Cardiac muscle cell (in vitro differentiated cells and primary cell): ENCODE measurements at regions not wholly inside any gene's neighbourhood (a gene's known extent, or its start where the extent isn't known, plus 50 kb on each side); places are given as distances from the start of the nearest gene placed in this dataset.

Source experiments
- DNase-seq, 2 donors: peaks; one replicate each; pipeline versions ENCODE4 v3.0.0 to v3.0.0-alpha.2; 2010 to 2017; ENCODE audit warnings: low read depth in 1 of 2, low spot score in 1 of 2
- H3K27ac ChIP-seq: fragments of 200-600 bp; sonication (generic); 2 replicates; pipeline ENCODE4 v1.5.1; 2016
- H3K27me3 ChIP-seq: fragments of 200-600 bp; sonication (generic); 2 replicates; pipeline ENCODE4 v1.6.0; 2016; ENCODE audit warnings: control low read depth
- H3K36me3 ChIP-seq: fragments of 200-600 bp; sonication (generic); 2 replicates; pipeline ENCODE4 v1.5.1; 2016; ENCODE audit warnings: control low read depth
- H3K4me1 ChIP-seq: fragments of 200-600 bp; sonication (generic); 2 replicates; pipeline ENCODE4 v1.8.1; 2017; ENCODE audit warnings: low read depth, mild to moderate bottlenecking, mixed run types
- H3K4me3 ChIP-seq: fragments of 200-600 bp; sonication (generic); 2 replicates; pipeline ENCODE4 v1.5.1; 2016; ENCODE audit warnings: mild to moderate bottlenecking
- H3K9me3 ChIP-seq: fragments of 200-600 bp; sonication (generic); 2 replicates; pipeline ENCODE4 v1.5.1; 2017; ENCODE audit warnings: low read depth, mild to moderate bottlenecking, control low read depth
- CTCF ChIP-seq: IDR thresholded peaks from 2 replicates; pipeline ENCODE4 v1.5.1; 2012; ENCODE audit warnings: low read depth, mild to moderate bottlenecking, low read length

- Histone ChIP-seq H3K4me3 (no peak overlapping the region), H3K4me1 (no peaks in the 10 kb centered on the region), H3K27me3 (no peaks in the 10 kb centered on the region), H3K9me3 (no peaks in the 10 kb centered on the region), H3K36me3 (no peaks in the 10 kb centered on the region), H3K27ac (no peak overlapping the region)
- TF ChIP-seq CTCF = no peak
- DNase-seq = no peak
These were observed 124.8 kb upstream of the AJAP1 start for GRCh38 chr1:4529446-4530165.

DNA sequence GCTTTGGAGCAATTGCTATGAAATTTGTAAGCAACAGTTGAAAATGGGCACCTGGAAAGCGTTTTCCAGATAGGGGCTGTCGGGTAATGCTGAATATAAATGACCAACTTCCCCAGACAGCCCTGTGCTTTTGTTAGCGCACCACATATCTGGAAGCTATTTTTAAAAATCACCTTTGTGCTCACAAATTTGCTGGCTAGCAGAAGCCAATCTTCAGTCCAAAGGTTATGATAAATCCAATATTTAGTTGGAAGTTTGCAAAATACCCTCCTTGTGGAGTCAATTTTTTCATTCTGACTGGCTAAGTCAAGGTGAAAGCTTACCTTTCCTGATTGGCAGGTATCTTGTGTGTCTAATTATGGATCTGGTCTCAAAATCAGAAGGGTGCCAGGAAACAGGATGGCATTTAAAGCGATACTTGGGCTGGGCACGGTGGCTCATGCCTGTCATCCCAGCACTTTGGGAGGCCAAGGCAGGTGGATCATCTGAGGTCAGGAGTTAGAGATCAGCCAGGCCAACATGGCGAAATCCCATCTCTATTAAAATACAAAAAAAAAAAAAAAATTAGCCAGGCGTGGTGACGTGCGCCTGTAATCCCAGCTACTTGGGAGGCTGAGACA lies 124.1 kb upstream of the AJAP1 start:
- H3K4me1 ChIP-seq = no peaks in the 10 kb centered on the region
- no peak overlapping the region for H3K27ac ChIP-seq
- H3K4me3 ChIP-seq = no peak overlapping the region
- no peaks in the 10 kb centered on the region for H3K9me3 ChIP-seq
- H3K36me3 ChIP-seq = no peaks in the 10 kb centered on the region
- H3K27me3 ChIP-seq = no peaks in the 10 kb centered on the region
- no peak for DNase-seq
- no peak for TF ChIP-seq CTCF

GRCh38 chr1:4531842-4532241 lies 122.6 kb upstream of the AJAP1 start:
- Histone ChIP-seq H3K27me3 (no peaks in the 10 kb centered on the region), H3K4me1 (no peaks in the 10 kb centered on the region), H3K27ac (no peak overlapping the region), H3K4me3 (no peak overlapping the region), H3K36me3 (no peaks in the 10 kb centered on the region), H3K9me3 (no peaks in the 10 kb centered on the region)
- TF ChIP-seq CTCF = no peak
- DNase-seq = no peak

DNA sequence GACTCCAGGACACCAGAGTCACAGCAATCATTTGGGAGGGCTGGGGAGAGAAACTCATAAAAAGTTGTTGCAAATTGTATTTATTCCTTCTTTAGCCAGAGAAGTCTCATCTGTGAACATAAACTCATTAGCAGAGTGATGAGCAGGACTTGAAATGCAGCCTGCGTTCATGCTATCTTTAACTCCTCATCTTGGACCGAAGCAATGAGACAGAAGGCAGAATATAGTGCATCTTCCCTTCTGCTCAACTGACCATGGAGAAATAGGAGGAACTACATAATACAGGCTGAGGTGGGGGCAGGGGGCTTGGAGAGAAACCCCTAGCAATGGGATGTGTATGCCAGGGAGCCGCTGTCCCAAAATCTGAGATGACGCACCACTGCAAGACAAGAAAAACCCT lies 121.8 kb upstream of the AJAP1 start:
- H3K9me3 ChIP-seq = no peaks in the 10 kb centered on the region
- H3K36me3 ChIP-seq = no peaks in the 10 kb centered on the region
- no peak for TF ChIP-seq CTCF
- no peak overlapping the region for H3K4me3 ChIP-seq
- H3K27me3 ChIP-seq = no peaks in the 10 kb centered on the region
- DNase-seq = no peak
- H3K27ac ChIP-seq = no peak overlapping the region
- H3K4me1 ChIP-seq = no peaks in the 10 kb centered on the region

DNA sequence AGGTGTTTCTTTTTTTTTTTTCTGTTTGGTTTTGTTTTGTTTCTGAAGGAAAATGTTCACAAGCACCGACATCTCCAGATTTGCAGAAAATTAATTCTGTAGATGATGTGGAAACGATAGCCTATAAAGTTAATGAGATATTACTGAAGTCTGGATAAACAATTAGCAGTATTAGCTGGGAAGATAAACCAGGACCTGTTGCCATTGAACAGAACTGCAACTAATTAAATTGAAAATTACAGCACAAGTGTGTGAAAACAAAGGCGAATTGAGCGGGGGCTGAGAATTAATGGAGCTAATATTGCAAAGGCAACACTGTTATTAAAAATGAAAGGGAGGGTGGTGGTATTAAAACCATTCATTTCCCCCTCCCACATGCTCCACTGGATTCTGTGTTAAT lies 107.5 kb upstream of the AJAP1 start:
- Histone ChIP-seq H3K9me3 (no peaks in the 10 kb centered on the region), H3K4me3 (no peak overlapping the region), H3K27ac (no peak overlapping the region), H3K4me1 (no peaks in the 10 kb centered on the region), H3K27me3 (no peaks in the 10 kb centered on the region), H3K36me3 (no peaks in the 10 kb centered on the region)
- no peak for DNase-seq
- no peak for TF ChIP-seq CTCF
